HepG2 (cell line): ENCODE measurements at regions not wholly inside any gene's neighbourhood (a gene's known extent, or its start where the extent isn't known, plus 50 kb on each side); places are given as distances from the start of the nearest gene placed in this dataset.

Experiments
- ATAC-seq: fragments of 200-7000 bp; cut with Tn5 transposase; 3 replicates; pipeline ENCODE4 v1.9.1; 2020; ENCODE audit warnings: mild to moderate bottlenecking, moderate library complexity
- BruUV-seq: library from RNA; stranded (reverse); fragments of 400-500 nt; replicated peaks from 2 replicates; lab custom pipeline; 2021; lab: Mats Ljungman, UMichigan
- CTCF ChIA-PET: fragments of 300-600 bp; formaldehyde crosslinking; extraction: SDS; loops from one replicate; lab custom pipeline; 2021; ENCODE audit warnings: low total read pairs, inconsistent platforms, low intra/inter-chr PET ratio; lab: Yijun Ruan, JAX
- POLR2A ChIA-PET: fragments of 350-600 bp; sonication (Branson Sonifier 250); formaldehyde crosslinking; loops from one replicate; lab custom pipeline; 2020; ENCODE audit warnings: antibody characterized with exemption, inconsistent platforms; lab: Yijun Ruan, JAX
- DNase-seq: peaks from one replicate; pipeline ENCODE4 v3.0.0-alpha.2; 2015; ENCODE audit warnings: low spot score
- FAIRE-seq: peaks from 3 replicates; lab custom pipeline; 2011; peaks lifted over from hg19 to GRCh38; lab: Jason Lieb, UNC
- H2AFZ ChIP-seq: one replicate; pipeline ENCODE4 v1.6.1; 2011; ENCODE audit warnings: low read length, inconsistent platforms
- H3K27ac ChIP-seq: fragments of 300-600 bp; 3 replicates; pipeline ENCODE4 v1.8.0; 2011; ENCODE audit warnings: mixed run types, mild to moderate bottlenecking, mixed read lengths, low read length, inconsistent platforms; ENCODE audit not compliant: insufficient read depth; ENCODE audit errors: extremely low read length
- H3K27me3 ChIP-seq, 2 experiments: fragments of 200-600 bp in 1 of 2; 2 replicates in 1 of 2; 3 replicates in 1 of 2; pipeline versions ENCODE4 v1.6.0 to v1.8.0; 2011; ENCODE audit warnings: low read length in 2 of 2, mild to moderate bottlenecking in 2 of 2, moderate library complexity in 2 of 2, inconsistent platforms in 1 of 2; ENCODE audit not compliant: insufficient read depth in 2 of 2, control insufficient read depth in 1 of 2
- H3K36me3 ChIP-seq, 2 experiments: fragments of 200-600 bp in 1 of 2; replicated peaks in 1 of 2; 2 replicates in 1 of 2; 3 replicates in 1 of 2; pipeline versions ENCODE4 v1.5.1 to v1.8.0; 2011; ENCODE audit warnings: low read length in 2 of 2, inconsistent platforms in 1 of 2; ENCODE audit not compliant: insufficient read depth in 2 of 2, control insufficient read depth in 1 of 2
- H3K4me1 ChIP-seq: 2 replicates; pipeline ENCODE4 v1.5.1; 2012; ENCODE audit warnings: low read length, inconsistent platforms; ENCODE audit not compliant: insufficient read depth
- H3K4me2 ChIP-seq: 2 replicates; pipeline ENCODE4 v1.6.0; 2011; ENCODE audit warnings: low read depth, low read length, inconsistent platforms
- H3K4me3 ChIP-seq, 3 experiments: fragments of 200-600 bp in 1 of 3; sonication (generic), shearing (Covaris generic) in 1 of 3; replicated peaks in 1 of 3; 2 replicates each; pipeline ENCODE4 v1.5.1; 2011 to 2016; ENCODE audit warnings: low read length in 3 of 3, inconsistent platforms in 2 of 3, low read depth in 2 of 3, mild to moderate bottlenecking in 2 of 3, control low read depth in 1 of 3, mixed read lengths in 1 of 3; ENCODE audit not compliant: insufficient read depth in 1 of 3
- H3K79me2 ChIP-seq: one replicate; pipeline ENCODE4 v1.6.1; 2011; ENCODE audit warnings: low read length, inconsistent platforms; ENCODE audit not compliant: insufficient read depth
- H3K9ac ChIP-seq: 2 replicates; pipeline ENCODE4 v1.6.0; 2011; ENCODE audit warnings: mild to moderate bottlenecking, low read depth, low read length, inconsistent platforms; ENCODE audit not compliant: insufficient read depth
- H3K9me3 ChIP-seq: 2 replicates; pipeline ENCODE4 v1.5.1; 2012; ENCODE audit warnings: mild to moderate bottlenecking, low read length
- H4K20me1 ChIP-seq: 2 replicates; pipeline ENCODE4 v1.6.0; 2011; ENCODE audit warnings: inconsistent platforms, mild to moderate bottlenecking, low read length, moderate library complexity; ENCODE audit not compliant: insufficient read depth
- BRD4 ChIP-seq: sonication (generic); formaldehyde crosslinking; IDR thresholded peaks from 2 replicates; pipeline ENCODE4 v1.4.0; 2020; ENCODE audit warnings: missing genetic modification reagents
- FIP1L1 ChIP-seq: fragments of 200-400 bp; formaldehyde crosslinking; IDR thresholded peaks from 2 replicates; pipeline ENCODE4 v1.6.1; 2018; ENCODE audit warnings: low read depth, mild to moderate bottlenecking, low read length, moderate library complexity, borderline replicate concordance; ENCODE audit not compliant: insufficient read depth
- GLI4 ChIP-seq: sonication (generic); formaldehyde crosslinking; IDR thresholded peaks from 2 replicates; pipeline ENCODE4 v1.5.1; 2020; ENCODE audit warnings: missing genetic modification reagents, mild to moderate bottlenecking, moderate library complexity, borderline replicate concordance
- IKZF1 ChIP-seq: fragments of 450-650 bp; IDR thresholded peaks from 2 replicates; pipeline ENCODE4 v1.7.1; 2016
- IRF2 ChIP-seq: IDR thresholded peaks from 2 replicates; pipeline ENCODE4 v1.6.1; 2018; ENCODE audit warnings: missing genetic modification reagents, missing compliant biosample characterization
- ISL2 ChIP-seq: sonication (generic); formaldehyde crosslinking; IDR thresholded peaks from 2 replicates; pipeline ENCODE4 v1.5.0; 2020; ENCODE audit warnings: missing genetic modification reagents
- RCOR2 ChIP-seq: IDR thresholded peaks from 2 replicates; pipeline ENCODE4 v1.6.1; 2016; ENCODE audit warnings: missing biosample characterization, missing genetic modification reagents
- RFXAP ChIP-seq: sonication (generic); formaldehyde crosslinking; IDR thresholded peaks from 2 replicates; pipeline ENCODE4 v1.4.0; 2020; ENCODE audit warnings: missing genetic modification reagents, borderline replicate concordance
- WIZ ChIP-seq: sonication (generic); formaldehyde crosslinking; IDR thresholded peaks from 2 replicates; pipeline ENCODE4 v1.5.1; 2020; ENCODE audit warnings: mild to moderate bottlenecking, missing genetic modification reagents
- YEATS4 ChIP-seq: sonication (generic); formaldehyde crosslinking; IDR thresholded peaks from 2 replicates; pipeline ENCODE4 v1.4.0; 2020; ENCODE audit warnings: missing genetic modification reagents, borderline replicate concordance
- ZFP41 ChIP-seq: sonication (generic); formaldehyde crosslinking; IDR thresholded peaks from 2 replicates; pipeline ENCODE4 v1.4.0; 2020; ENCODE audit warnings: mild to moderate bottlenecking, missing genetic modification reagents, borderline replicate concordance
- ZFP82 ChIP-seq: sonication (generic); formaldehyde crosslinking; IDR thresholded peaks from 2 replicates; pipeline ENCODE4 v1.5.1; 2020; ENCODE audit warnings: mild to moderate bottlenecking, missing genetic modification reagents, borderline replicate concordance
- ZNF136 ChIP-seq: sonication (generic); formaldehyde crosslinking; IDR thresholded peaks from 2 replicates; pipeline ENCODE4 v1.8.1; 2022; ENCODE audit warnings: low read depth, mild to moderate bottlenecking, moderate library complexity, missing genetic modification reagents
- ZNF570 ChIP-seq: sonication (generic); formaldehyde crosslinking; IDR thresholded peaks from 2 replicates; pipeline ENCODE4 v1.4.0; 2020; ENCODE audit warnings: mild to moderate bottlenecking, missing genetic modification reagents, borderline replicate concordance
- ZNF790 ChIP-seq: sonication (generic); formaldehyde crosslinking; IDR thresholded peaks from 2 replicates; pipeline ENCODE4 v1.8.0; 2022; ENCODE audit warnings: missing genetic modification reagents, mild to moderate bottlenecking, borderline replicate concordance
- ZSCAN12 ChIP-seq: sonication (generic); formaldehyde crosslinking; IDR thresholded peaks from 2 replicates; pipeline ENCODE4 v1.9.0; 2021; ENCODE audit warnings: mild to moderate bottlenecking, missing genetic modification reagents
- WGBS: methylation state at CpG from one replicate; pipeline ENCODE4 v1.1.6; 2017; ENCODE audit warnings: low lambda C conversion rate; 5-methylcytosine and 5-hydroxymethylcytosine counted together
- in situ Hi-C: cut with HindIII; loops from 2 replicates; pipeline ENCODE4 v1.10.0; 2017; ENCODE audit warnings: low pct_unique_long_range_greater_than_20kb; ENCODE audit not compliant: extremely low pct_ligation_motif_present
- intact Hi-C: fragments of 100-400 bp; cut with micrococcal nuclease; formaldehyde crosslinking; loops from one replicate; pipeline ENCODE4 v1.10.0; 2022; ENCODE audit not compliant: unreplicated experiment
- TF ChIP-seq, protein P1 (sequence below): sonication (generic); formaldehyde crosslinking; IDR thresholded peaks from 2 replicates; pipeline ENCODE4 v1.4.0; 2020; ENCODE audit warnings: low read depth, missing genetic modification reagents
- TF ChIP-seq, protein P2 (sequence below): sonication (generic); formaldehyde crosslinking; IDR thresholded peaks from 2 replicates; pipeline ENCODE4 v1.4.0; 2020; ENCODE audit warnings: missing genetic modification reagents
- TF ChIP-seq, protein P3 (sequence below): sonication (generic); formaldehyde crosslinking; IDR thresholded peaks from 2 replicates; pipeline ENCODE4 v1.4.0; 2020; ENCODE audit warnings: missing genetic modification reagents

DNA sequence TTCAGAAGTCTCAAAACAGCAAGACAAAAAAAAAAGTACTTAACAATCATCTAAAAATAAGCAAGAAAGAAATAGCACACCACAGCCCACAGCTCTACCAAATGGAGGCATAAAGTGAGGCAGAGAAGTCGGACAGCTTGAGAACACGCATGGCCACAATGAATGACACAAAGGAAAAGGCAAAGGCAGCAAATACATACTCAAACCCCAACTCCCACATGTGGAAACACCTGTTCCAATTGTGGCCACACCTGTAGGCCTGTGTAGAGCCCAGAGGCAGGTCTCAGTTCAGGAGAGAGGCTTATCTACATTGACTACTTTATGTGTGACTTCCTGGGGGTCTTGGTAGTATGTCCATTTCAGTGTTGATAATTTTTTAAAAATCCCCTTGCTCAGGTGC is 543.5 kb downstream of the LMO4 start:
- H3K4me2 ChIP-seq: no peak overlapping the region

DNA sequence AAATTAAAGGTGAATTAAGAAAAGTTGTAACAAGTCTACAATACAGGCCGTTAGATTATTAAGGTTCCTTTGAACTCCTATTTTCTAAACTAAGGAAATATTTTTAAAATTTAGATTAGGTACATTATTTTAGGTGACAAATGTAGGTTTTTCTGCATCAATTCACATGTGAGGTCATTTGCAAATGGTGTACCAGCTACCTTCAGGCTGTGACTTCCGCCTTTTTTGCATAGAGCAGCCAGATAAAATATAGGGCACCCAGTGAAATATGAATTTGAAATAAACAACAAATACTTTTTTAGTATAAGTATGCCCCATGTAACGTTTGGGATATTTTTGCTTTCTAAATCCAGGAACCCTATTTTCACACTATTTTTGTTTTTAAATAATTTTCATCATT is 544.0 kb downstream of the LMO4 start:
- no peak overlapping the region for H3K4me2 ChIP-seq
- POLR2A ChIA-PET: no interaction called here
- no peaks in the 10 kb centered on the region for H3K9me3 ChIP-seq
- no peak for ATAC-seq
- H3K79me2 ChIP-seq: no peaks in the 10 kb centered on the region
- intact Hi-C loops: no loop called here
- BruUV-seq: no TSS peak
- H2AFZ ChIP-seq: no peak overlapping the region
- no peak for DNase-seq
- H3K36me3 ChIP-seq: no peaks in the 10 kb centered on the region
- WGBS: 12% methylated on average over 3 of the region's 3 CpGs
- no peak overlapping the region for H3K27ac ChIP-seq
- H3K4me1 ChIP-seq: no peaks in the 10 kb centered on the region
- H4K20me1 ChIP-seq: no peaks in the 10 kb centered on the region
- no peak overlapping the region for H3K9ac ChIP-seq
- in situ Hi-C loops: no loop called here
- CTCF ChIA-PET: no interaction called here
- no peaks in the 10 kb centered on the region; a peak in 1 of 5 replicates for H3K27me3 ChIP-seq
- no peak overlapping the region for H3K4me3 ChIP-seq
- no peak for FAIRE-seq
- TF ChIP-seq, protein P1, sequence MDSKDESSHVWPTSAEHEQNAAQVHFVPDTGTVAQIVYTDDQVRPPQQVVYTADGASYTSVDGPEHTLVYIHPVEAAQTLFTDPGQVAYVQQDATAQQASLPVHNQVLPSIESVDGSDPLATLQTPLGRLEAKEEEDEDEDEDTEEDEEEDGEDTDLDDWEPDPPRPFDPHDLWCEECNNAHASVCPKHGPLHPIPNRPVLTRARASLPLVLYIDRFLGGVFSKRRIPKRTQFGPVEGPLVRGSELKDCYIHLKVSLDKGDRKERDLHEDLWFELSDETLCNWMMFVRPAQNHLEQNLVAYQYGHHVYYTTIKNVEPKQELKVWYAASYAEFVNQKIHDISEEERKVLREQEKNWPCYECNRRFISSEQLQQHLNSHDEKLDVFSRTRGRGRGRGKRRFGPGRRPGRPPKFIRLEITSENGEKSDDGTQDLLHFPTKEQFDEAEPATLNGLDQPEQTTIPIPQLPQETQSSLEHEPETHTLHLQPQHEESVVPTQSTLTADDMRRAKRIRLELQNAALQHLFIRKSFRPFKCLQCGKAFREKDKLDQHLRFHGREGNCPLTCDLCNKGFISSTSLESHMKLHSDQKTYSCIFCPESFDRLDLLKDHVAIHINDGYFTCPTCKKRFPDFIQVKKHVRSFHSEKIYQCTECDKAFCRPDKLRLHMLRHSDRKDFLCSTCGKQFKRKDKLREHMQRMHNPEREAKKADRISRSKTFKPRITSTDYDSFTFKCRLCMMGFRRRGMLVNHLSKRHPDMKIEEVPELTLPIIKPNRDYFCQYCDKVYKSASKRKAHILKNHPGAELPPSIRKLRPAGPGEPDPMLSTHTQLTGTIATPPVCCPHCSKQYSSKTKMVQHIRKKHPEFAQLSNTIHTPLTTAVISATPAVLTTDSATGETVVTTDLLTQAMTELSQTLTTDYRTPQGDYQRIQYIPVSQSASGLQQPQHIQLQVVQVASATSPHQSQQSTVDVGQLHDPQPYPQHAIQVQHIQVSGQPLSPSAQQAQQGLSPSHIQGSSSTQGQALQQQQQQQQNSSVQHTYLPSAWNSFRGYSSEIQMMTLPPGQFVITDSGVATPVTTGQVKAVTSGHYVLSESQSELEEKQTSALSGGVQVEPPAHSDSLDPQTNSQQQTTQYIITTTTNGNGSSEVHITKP: no peak
- no peak for TF ChIP-seq ZNF570 (CRISPR knock-in tag)
- TF ChIP-seq, protein P2, sequence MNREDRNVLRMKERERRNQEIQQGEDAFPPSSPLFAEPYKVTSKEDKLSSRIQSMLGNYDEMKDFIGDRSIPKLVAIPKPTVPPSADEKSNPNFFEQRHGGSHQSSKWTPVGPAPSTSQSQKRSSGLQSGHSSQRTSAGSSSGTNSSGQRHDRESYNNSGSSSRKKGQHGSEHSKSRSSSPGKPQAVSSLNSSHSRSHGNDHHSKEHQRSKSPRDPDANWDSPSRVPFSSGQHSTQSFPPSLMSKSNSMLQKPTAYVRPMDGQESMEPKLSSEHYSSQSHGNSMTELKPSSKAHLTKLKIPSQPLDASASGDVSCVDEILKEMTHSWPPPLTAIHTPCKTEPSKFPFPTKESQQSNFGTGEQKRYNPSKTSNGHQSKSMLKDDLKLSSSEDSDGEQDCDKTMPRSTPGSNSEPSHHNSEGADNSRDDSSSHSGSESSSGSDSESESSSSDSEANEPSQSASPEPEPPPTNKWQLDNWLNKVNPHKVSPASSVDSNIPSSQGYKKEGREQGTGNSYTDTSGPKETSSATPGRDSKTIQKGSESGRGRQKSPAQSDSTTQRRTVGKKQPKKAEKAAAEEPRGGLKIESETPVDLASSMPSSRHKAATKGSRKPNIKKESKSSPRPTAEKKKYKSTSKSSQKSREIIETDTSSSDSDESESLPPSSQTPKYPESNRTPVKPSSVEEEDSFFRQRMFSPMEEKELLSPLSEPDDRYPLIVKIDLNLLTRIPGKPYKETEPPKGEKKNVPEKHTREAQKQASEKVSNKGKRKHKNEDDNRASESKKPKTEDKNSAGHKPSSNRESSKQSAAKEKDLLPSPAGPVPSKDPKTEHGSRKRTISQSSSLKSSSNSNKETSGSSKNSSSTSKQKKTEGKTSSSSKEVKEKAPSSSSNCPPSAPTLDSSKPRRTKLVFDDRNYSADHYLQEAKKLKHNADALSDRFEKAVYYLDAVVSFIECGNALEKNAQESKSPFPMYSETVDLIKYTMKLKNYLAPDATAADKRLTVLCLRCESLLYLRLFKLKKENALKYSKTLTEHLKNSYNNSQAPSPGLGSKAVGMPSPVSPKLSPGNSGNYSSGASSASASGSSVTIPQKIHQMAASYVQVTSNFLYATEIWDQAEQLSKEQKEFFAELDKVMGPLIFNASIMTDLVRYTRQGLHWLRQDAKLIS (CRISPR knock-in tag): no peak

More for the DNA sequence above, 543.5 kb downstream of the LMO4 start:
- H3K27me3 ChIP-seq: no peaks in the 10 kb centered on the region; a peak in 1 of 5 replicates
- H2AFZ ChIP-seq: no peak overlapping the region
- TF ChIP-seq WIZ (CRISPR knock-in tag): no peak
- TF ChIP-seq ZFP82 (CRISPR knock-in tag): no peak
- no peak for TF ChIP-seq YEATS4 (CRISPR knock-in tag)
- TF ChIP-seq FIP1L1: no peak
- no peak for TF ChIP-seq BRD4 (CRISPR knock-in tag)
- TF ChIP-seq ZNF790 (CRISPR knock-in tag): no peak
- no peak for TF ChIP-seq RCOR2 (CRISPR knock-in tag)
- TF ChIP-seq RFXAP (CRISPR knock-in tag): no peak
- TF ChIP-seq IRF2 (CRISPR knock-in tag): no peak
- TF ChIP-seq ZNF136 (CRISPR knock-in tag): no peak
- TF ChIP-seq, protein P3, sequence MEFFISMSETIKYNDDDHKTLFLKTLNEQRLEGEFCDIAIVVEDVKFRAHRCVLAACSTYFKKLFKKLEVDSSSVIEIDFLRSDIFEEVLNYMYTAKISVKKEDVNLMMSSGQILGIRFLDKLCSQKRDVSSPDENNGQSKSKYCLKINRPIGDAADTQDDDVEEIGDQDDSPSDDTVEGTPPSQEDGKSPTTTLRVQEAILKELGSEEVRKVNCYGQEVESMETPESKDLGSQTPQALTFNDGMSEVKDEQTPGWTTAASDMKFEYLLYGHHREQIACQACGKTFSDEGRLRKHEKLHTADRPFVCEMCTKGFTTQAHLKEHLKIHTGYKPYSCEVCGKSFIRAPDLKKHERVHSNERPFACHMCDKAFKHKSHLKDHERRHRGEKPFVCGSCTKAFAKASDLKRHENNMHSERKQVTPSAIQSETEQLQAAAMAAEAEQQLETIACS (CRISPR knock-in tag): no peak
- no peak for TF ChIP-seq IKZF1
- no peak for TF ChIP-seq GLI4 (CRISPR knock-in tag)
- no peak for TF ChIP-seq ISL2 (CRISPR knock-in tag)
- TF ChIP-seq ZFP41 (CRISPR knock-in tag): no peak
- TF ChIP-seq ZSCAN12: no peak
- 55% methylated on average over 2 of the region's 2 CpGs for WGBS
- no peaks in the 10 kb centered on the region for H3K4me1 ChIP-seq
- H3K36me3 ChIP-seq: no peaks in the 10 kb centered on the region
- H4K20me1 ChIP-seq: no peaks in the 10 kb centered on the region
- H3K9me3 ChIP-seq: no peaks in the 10 kb centered on the region
- no peak overlapping the region for H3K9ac ChIP-seq
- no peaks in the 10 kb centered on the region for H3K79me2 ChIP-seq
- in situ Hi-C loops (no loop called here), intact Hi-C loops (no loop called here)
- BruUV-seq: no TSS peak
- no peak overlapping the region for H3K4me3 ChIP-seq
- no peak overlapping the region for H3K27ac ChIP-seq
- ATAC-seq: no peak
- ChIA-PET CTCF (no interaction called here), POLR2A (no interaction called here)
- no peak for DNase-seq
- FAIRE-seq: no peak
